ENCODE measurements at regions not wholly inside any gene's neighbourhood (a gene's known extent, or its start where the extent isn't known, plus 50 kb on each side); places are given as distances from the start of the nearest gene placed in this dataset.
"Not testable (repeated sequence)": the region's sequence is repeated elsewhere in the genome, so short reads cannot be mapped to it uniquely, and the experiment has no call there.

- DNase-seq (ENCODE audit: low read depth in 3 of 3) = no peak
Measured at GRCh38 chr13:105703843-105704242, 831.6 kb downstream of the EFNB2 start.

GRCh38 chr13:105702441-105702840, 833.0 kb downstream of the EFNB2 start:
- no peak for DNase-seq (ENCODE audit: low read depth in 3 of 3)

GRCh38 chr13:105692769-105693168, 842.7 kb downstream of the EFNB2 start:
- no peak for DNase-seq (ENCODE audit: low read depth in 3 of 3)

GRCh38 chr13:105684216-105684615, 851.2 kb downstream of the EFNB2 start:
- DNase-seq (ENCODE audit: low read depth in 3 of 3) = no peak

- DNase-seq (ENCODE audit: low read depth in 3 of 3) = no peak
Measured at GRCh38 chr13:105679838-105680237, 855.6 kb downstream of the EFNB2 start.

- no peak for DNase-seq (ENCODE audit: low read depth in 3 of 3)
Measured at GRCh38 chr13:105678072-105678471, 857.4 kb downstream of the EFNB2 start.

GRCh38 chr13:105672881-105673280, 862.6 kb downstream of the EFNB2 start:
- no peak for DNase-seq (ENCODE audit: low read depth in 3 of 3)

- not testable (repeated sequence) for DNase-seq (ENCODE audit: low read depth in 3 of 3)
Measured at GRCh38 chr13:105671131-105671530, 864.3 kb downstream of the EFNB2 start.

- no peak for DNase-seq (ENCODE audit: low read depth in 3 of 3)
Measured at GRCh38 chr13:105670179-105670990, 865.1 kb downstream of the EFNB2 start.

GRCh38 chr13:105665284-105665683, 870.2 kb downstream of the EFNB2 start:
- DNase-seq (ENCODE audit: low read depth in 3 of 3) = no peak

GRCh38 chr13:105663182-105663581, 872.3 kb downstream of the EFNB2 start:
- DNase-seq (ENCODE audit: low read depth in 3 of 3) = no peak

- no peak for DNase-seq (ENCODE audit: low read depth in 3 of 3)
Measured at GRCh38 chr13:105660561-105660960, 874.9 kb downstream of the EFNB2 start.

- no peak for DNase-seq (ENCODE audit: low read depth in 3 of 3)
Measured at GRCh38 chr13:105658431-105658830, 877.0 kb downstream of the EFNB2 start.

- DNase-seq (ENCODE audit: low read depth in 3 of 3) = no peak
Measured at GRCh38 chr13:105655046-105655445, 880.4 kb downstream of the EFNB2 start.

- DNase-seq (ENCODE audit: low read depth in 3 of 3) = no peak
Measured at GRCh38 chr13:105643966-105644365, 891.5 kb downstream of the EFNB2 start.

GRCh38 chr13:105642511-105642958, 892.9 kb downstream of the EFNB2 start:
- no peak for DNase-seq (ENCODE audit: low read depth in 3 of 3)

- no peak for DNase-seq (ENCODE audit: low read depth in 3 of 3)
Measured at GRCh38 chr13:105641121-105641520, 894.3 kb downstream of the EFNB2 start.

- no peak for DNase-seq (ENCODE audit: low read depth in 3 of 3)
Measured at GRCh38 chr13:105638426-105638825, 897.0 kb downstream of the EFNB2 start.

GRCh38 chr13:105634059-105634458, 901.4 kb downstream of the EFNB2 start:
- DNase-seq (ENCODE audit: low read depth in 3 of 3) = no peak

GRCh38 chr13:105630431-105630830, 905.0 kb downstream of the EFNB2 start:
- DNase-seq (ENCODE audit: low read depth in 3 of 3) = no peak

GRCh38 chr13:105627270-105627669, 908.2 kb downstream of the EFNB2 start:
- no peak for DNase-seq (ENCODE audit: low read depth in 3 of 3)

GRCh38 chr13:105625691-105626090, 909.8 kb downstream of the EFNB2 start:
- no peak for DNase-seq (ENCODE audit: low read depth in 3 of 3)

- no peak for DNase-seq (ENCODE audit: low read depth in 3 of 3)
Measured at GRCh38 chr13:105616333-105617075, 919.0 kb downstream of the EFNB2 start.
